ENCODE measurements at regions not wholly inside any gene's neighbourhood (a gene's known extent, or its start where the extent isn't known, plus 50 kb on each side); places are given as distances from the start of the nearest gene placed in this dataset.

DNA sequence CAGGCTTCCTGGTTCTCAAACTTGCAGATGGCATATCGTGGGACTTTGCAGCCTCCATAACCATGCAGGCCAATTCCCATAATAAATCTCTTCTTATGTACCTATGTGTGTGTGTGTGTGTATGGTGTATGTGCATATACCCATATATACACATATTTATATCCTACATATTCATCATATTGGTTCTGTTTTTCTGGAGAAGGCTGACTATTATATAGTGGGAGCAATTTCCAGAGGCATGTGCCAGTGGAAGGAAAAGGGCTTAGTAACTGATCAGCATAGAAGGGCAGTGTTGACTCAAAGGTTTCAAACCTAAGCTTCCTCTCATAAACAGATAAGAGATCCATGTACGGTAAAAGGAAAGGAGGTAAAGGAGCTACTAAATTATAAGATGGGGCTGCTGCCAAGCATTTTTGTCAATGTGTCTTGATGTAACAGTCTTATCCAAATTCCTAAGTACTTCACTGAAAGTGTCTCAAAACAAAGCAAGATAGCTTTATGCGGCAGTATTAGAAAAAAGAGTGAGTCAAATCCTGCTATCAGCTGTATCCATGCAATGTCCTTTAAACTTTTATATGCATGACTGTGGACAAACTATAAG is 432.1 kb downstream of the TBC1D4 start:
- Histone ChIP-seq H3K4me1 (ENCODE audit: control insufficient read depth in 2 of 2, insufficient read depth in 2 of 2, low read length in 2 of 2) (no peaks in the 10 kb centered on the region), H3K27me3 (ENCODE audit: control insufficient read depth in 2 of 2, insufficient read depth in 1 of 2, low read length in 1 of 2) (no peaks in the 10 kb centered on the region), H3K9me3 (ENCODE audit: control insufficient read depth in 2 of 2, insufficient read depth in 1 of 2, low read length in 1 of 2) (no peaks in the 10 kb centered on the region), H3K36me3 (ENCODE audit: control insufficient read depth in 2 of 2, insufficient read depth in 2 of 2, low read length in 1 of 2) (no peaks in the 10 kb centered on the region), H3K27ac (ENCODE audit: low read depth in 1 of 2, low read length in 1 of 2) (no peak overlapping the region), H3K4me3 (ENCODE audit: low read length in 2 of 2) (no peak overlapping the region)
- 90% methylated on average over 3 of the region's 3 CpGs for WGBS
- no peak for DNase-seq (ENCODE audit: low read depth in 6 of 9, low spot score in 9 of 9)

DNA sequence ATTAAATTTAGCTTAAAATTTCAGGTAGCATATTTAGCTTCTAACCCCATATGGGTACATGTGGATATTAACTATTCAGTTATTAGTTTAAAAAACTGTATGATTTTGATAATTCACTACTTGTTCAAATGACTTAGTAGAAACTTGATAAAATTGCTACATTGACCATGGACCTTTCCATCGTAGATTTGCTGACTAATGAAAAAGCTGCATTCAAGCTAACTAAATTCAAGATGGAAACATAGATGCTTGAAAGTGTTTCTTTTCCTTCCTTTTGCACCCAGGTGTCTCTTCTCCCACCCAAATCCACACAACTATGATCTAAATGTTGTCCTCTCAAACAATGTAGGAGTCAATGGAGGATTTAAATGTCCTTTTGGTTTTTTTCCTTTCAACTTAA is 439.2 kb downstream of the TBC1D4 start:
- DNase-seq (ENCODE audit: low read depth in 6 of 9, low spot score in 9 of 9), result no peak
- Histone ChIP-seq H3K4me3 (ENCODE audit: low read length in 2 of 2) (no peak overlapping the region), H3K4me1 (ENCODE audit: control insufficient read depth in 2 of 2, insufficient read depth in 2 of 2, low read length in 2 of 2) (no peaks in the 10 kb centered on the region), H3K27me3 (ENCODE audit: control insufficient read depth in 2 of 2, insufficient read depth in 1 of 2, low read length in 1 of 2) (no peaks in the 10 kb centered on the region), H3K9me3 (ENCODE audit: control insufficient read depth in 2 of 2, insufficient read depth in 1 of 2, low read length in 1 of 2) (no peaks in the 10 kb centered on the region), H3K36me3 (ENCODE audit: control insufficient read depth in 2 of 2, insufficient read depth in 2 of 2, low read length in 1 of 2) (no peaks in the 10 kb centered on the region), H3K27ac (ENCODE audit: low read depth in 1 of 2, low read length in 1 of 2) (no peak overlapping the region)
- 96% methylated on average over 1 of the region's 1 CpG for WGBS

DNA sequence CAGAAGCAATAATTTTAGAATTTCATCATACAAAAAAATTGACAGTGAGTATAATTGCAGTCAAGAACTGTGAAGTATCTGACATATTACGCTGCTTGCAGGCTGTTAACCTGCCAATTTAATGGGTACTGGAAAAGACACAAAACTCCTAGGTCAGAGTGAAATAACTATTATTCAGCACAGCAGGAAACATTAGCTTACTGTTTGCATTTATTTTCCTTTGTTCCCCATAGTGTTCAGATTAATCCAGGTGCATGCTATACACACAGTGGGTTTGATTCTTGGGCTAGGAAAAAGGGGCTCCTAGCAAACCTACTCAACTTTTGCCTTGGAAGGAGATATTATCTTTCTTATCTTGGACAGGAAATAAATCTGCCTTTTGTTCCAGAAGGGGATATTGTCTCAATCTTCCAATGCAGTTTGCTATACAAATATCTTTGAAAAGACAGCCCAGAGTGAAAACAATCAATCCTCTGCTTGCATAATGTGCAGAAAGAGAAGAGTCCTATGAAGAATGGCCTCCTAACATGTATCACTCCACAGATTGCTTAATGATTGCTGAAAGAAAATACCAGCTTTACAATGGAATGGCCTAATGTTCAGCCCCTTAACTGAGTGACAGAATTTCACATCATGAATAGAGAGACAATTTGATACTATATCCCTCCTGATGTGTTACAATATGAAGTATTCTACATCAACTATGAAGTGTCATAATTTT is 443.4 kb downstream of the TBC1D4 start:
- H3K27me3 ChIP-seq (ENCODE audit: control insufficient read depth in 2 of 2, insufficient read depth in 1 of 2, low read length in 1 of 2), result no peaks in the 10 kb centered on the region
- no peak overlapping the region for H3K27ac ChIP-seq (ENCODE audit: low read depth in 1 of 2, low read length in 1 of 2)
- 93% methylated on average over 1 of the region's 1 CpG for WGBS
- H3K9me3 ChIP-seq (ENCODE audit: control insufficient read depth in 2 of 2, insufficient read depth in 1 of 2, low read length in 1 of 2), result peaks cover 0 to 4% of the 10 kb centered on the region in 2 donors
- H3K4me3 ChIP-seq (ENCODE audit: low read length in 2 of 2), result no peak overlapping the region
- no peaks in the 10 kb centered on the region for H3K4me1 ChIP-seq (ENCODE audit: control insufficient read depth in 2 of 2, insufficient read depth in 2 of 2, low read length in 2 of 2)
- H3K36me3 ChIP-seq (ENCODE audit: control insufficient read depth in 2 of 2, insufficient read depth in 2 of 2, low read length in 1 of 2), result no peaks in the 10 kb centered on the region
- DNase-seq (ENCODE audit: low read depth in 6 of 9, low spot score in 9 of 9), result no peak

DNA sequence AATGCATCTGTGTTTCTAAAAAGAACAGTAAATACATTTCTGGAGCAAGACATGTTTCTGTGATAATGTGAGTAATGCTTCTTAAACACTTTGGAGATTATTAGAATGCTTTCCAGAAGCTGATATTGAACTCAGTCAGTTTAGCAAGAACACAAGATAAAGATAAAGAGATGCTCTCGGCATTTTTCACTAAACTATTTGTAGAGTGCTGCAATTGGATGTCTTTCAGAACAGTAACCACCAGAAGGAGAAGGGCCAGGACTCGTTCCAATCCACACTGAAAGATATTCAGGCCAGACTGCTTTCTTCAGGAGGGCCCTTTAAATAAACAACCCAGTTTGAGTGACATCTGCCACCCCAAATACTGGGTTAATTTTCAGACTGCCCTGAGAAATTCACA is 456.0 kb downstream of the TBC1D4 start:
- Histone ChIP-seq H3K4me1 (ENCODE audit: control insufficient read depth in 2 of 2, insufficient read depth in 2 of 2, low read length in 2 of 2) (no peaks in the 10 kb centered on the region), H3K9me3 (ENCODE audit: control insufficient read depth in 2 of 2, insufficient read depth in 1 of 2, low read length in 1 of 2) (peaks cover 0 to 6% of the 10 kb centered on the region in 2 donors), H3K27ac (ENCODE audit: low read depth in 1 of 2, low read length in 1 of 2) (no peak overlapping the region), H3K4me3 (ENCODE audit: low read length in 2 of 2) (no peak overlapping the region), H3K36me3 (ENCODE audit: control insufficient read depth in 2 of 2, insufficient read depth in 2 of 2, low read length in 1 of 2) (no peaks in the 10 kb centered on the region), H3K27me3 (ENCODE audit: control insufficient read depth in 2 of 2, insufficient read depth in 1 of 2, low read length in 1 of 2) (no peaks in the 10 kb centered on the region)
- 71% methylated on average over 2 of the region's 2 CpGs for WGBS
- no peak for DNase-seq (ENCODE audit: low read depth in 6 of 9, low spot score in 9 of 9)

DNA sequence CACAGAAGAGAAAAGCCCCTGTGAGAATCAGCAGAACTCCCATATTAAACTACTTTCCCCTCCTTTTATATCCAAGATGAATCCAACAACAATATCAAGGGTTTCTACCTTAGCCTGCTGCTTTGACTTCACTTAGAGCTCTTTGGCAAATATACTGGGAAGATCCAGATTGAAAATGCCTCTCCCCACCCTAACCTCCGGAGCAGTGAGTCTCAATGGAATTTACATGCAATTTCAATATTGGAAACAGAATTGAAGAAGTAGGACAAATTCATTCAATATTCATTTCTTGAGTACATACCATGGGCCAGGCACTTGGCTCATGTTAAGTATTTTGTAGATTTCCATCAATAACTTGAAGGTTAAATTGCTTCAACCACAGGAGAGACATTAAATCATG is 457.4 kb downstream of the TBC1D4 start:
- no peaks in the 10 kb centered on the region for H3K27me3 ChIP-seq (ENCODE audit: control insufficient read depth in 2 of 2, insufficient read depth in 1 of 2, low read length in 1 of 2)
- no peak for DNase-seq (ENCODE audit: low read depth in 6 of 9, low spot score in 9 of 9)

DNA sequence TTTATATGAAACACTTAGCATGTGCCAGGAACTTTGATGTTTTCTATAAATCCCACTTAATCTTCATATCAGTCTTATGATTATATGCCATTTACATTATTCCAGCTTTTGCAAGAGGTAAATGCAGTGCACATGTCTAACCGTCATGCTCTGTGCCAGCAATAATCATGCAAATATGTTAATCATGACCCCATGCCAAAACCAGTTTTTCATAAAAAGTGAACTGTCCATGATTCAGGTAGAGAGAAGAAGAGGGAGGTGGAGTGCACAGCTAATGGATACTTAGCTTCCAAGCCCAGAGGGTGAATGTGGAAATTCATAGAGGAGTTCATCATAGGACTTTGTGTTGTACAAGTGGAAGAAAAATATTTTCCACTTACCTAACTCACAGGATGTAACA is 458.4 kb downstream of the TBC1D4 start:
- Histone ChIP-seq H3K27ac (ENCODE audit: low read depth in 1 of 2, low read length in 1 of 2) (no peak overlapping the region), H3K36me3 (ENCODE audit: control insufficient read depth in 2 of 2, insufficient read depth in 2 of 2, low read length in 1 of 2) (no peaks in the 10 kb centered on the region), H3K4me1 (ENCODE audit: control insufficient read depth in 2 of 2, insufficient read depth in 2 of 2, low read length in 2 of 2) (no peaks in the 10 kb centered on the region), H3K4me3 (ENCODE audit: low read length in 2 of 2) (no peak overlapping the region), H3K27me3 (ENCODE audit: control insufficient read depth in 2 of 2, insufficient read depth in 1 of 2, low read length in 1 of 2) (no peaks in the 10 kb centered on the region), H3K9me3 (ENCODE audit: control insufficient read depth in 2 of 2, insufficient read depth in 1 of 2, low read length in 1 of 2) (no peaks in the 10 kb centered on the region)
- WGBS, result 94% methylated on average over 1 of the region's 1 CpG
- no peak for DNase-seq (ENCODE audit: low read depth in 6 of 9, low spot score in 9 of 9)

More for the DNA sequence above, 457.4 kb downstream of the TBC1D4 start:
- Histone ChIP-seq H3K36me3 (ENCODE audit: control insufficient read depth in 2 of 2, insufficient read depth in 2 of 2, low read length in 1 of 2) (no peaks in the 10 kb centered on the region), H3K9me3 (ENCODE audit: control insufficient read depth in 2 of 2, insufficient read depth in 1 of 2, low read length in 1 of 2) (peaks cover 0 to 6% of the 10 kb centered on the region in 2 donors), H3K27ac (ENCODE audit: low read depth in 1 of 2, low read length in 1 of 2) (no peak overlapping the region), H3K4me1 (ENCODE audit: control insufficient read depth in 2 of 2, insufficient read depth in 2 of 2, low read length in 2 of 2) (no peaks in the 10 kb centered on the region), H3K4me3 (ENCODE audit: low read length in 2 of 2) (no peak overlapping the region)
- 94% methylated on average over 1 of the region's 1 CpG for WGBS

DNA sequence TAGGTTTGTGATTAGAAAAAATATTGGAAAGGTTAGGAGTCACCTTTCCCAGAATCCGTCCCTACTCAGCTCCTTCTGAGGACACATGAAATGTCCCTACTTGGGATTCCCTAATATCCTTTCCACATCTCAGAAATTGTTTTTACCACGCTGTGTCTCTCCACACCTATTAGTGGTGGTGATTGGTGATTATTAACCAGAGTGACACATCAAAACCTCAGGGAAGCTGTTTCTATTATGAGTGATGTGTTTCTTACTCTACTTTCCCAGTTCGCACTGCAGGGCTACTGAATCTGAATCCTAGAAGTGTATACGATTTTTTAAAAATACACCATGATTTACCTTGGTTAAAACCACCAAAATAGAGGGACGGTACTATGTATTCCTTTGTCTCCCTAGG is 460.8 kb downstream of the TBC1D4 start:
- H3K36me3 ChIP-seq (ENCODE audit: control insufficient read depth in 2 of 2, insufficient read depth in 2 of 2, low read length in 1 of 2), result no peaks in the 10 kb centered on the region

DNA sequence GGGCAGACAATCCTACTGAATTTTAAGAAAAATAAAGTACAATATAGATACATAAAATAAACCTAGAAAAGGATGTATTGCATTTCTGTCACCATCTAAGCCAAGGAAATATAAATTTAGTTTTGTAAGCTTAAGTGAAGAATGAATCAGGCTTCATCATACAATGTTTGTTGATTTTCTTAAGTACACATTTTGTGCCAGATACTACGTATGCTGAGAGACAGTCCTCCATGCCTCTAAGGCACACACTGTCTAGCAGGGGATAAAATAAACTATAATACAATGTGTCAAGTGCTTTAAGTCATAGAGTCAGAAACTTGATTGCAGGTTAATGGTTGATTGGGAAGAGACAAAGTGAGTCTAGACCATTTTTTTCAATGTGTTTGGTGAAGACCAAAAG is 465.7 kb downstream of the TBC1D4 start:
- 95% methylated on average over 1 of the region's 1 CpG for WGBS
- Histone ChIP-seq H3K36me3 (ENCODE audit: control insufficient read depth in 2 of 2, insufficient read depth in 2 of 2, low read length in 1 of 2) (no peaks in the 10 kb centered on the region), H3K27me3 (ENCODE audit: control insufficient read depth in 2 of 2, insufficient read depth in 1 of 2, low read length in 1 of 2) (no peaks in the 10 kb centered on the region), H3K27ac (ENCODE audit: low read depth in 1 of 2, low read length in 1 of 2) (no peak overlapping the region), H3K4me1 (ENCODE audit: control insufficient read depth in 2 of 2, insufficient read depth in 2 of 2, low read length in 2 of 2) (no peaks in the 10 kb centered on the region), H3K4me3 (ENCODE audit: low read length in 2 of 2) (no peak overlapping the region), H3K9me3 (ENCODE audit: control insufficient read depth in 2 of 2, insufficient read depth in 1 of 2, low read length in 1 of 2) (no peaks in the 10 kb centered on the region)
- DNase-seq (ENCODE audit: low read depth in 6 of 9, low spot score in 9 of 9), result no peak

More for the DNA sequence above, 460.8 kb downstream of the TBC1D4 start:
- WGBS, result 88% methylated on average over 5 of the region's 5 CpGs
- H3K27ac ChIP-seq (ENCODE audit: low read depth in 1 of 2, low read length in 1 of 2), result no peak overlapping the region
- no peaks in the 10 kb centered on the region for H3K27me3 ChIP-seq (ENCODE audit: control insufficient read depth in 2 of 2, insufficient read depth in 1 of 2, low read length in 1 of 2)
- H3K4me3 ChIP-seq (ENCODE audit: low read length in 2 of 2), result no peak overlapping the region
- DNase-seq (ENCODE audit: low read depth in 6 of 9, low spot score in 9 of 9), result no peak
- no peaks in the 10 kb centered on the region for H3K4me1 ChIP-seq (ENCODE audit: control insufficient read depth in 2 of 2, insufficient read depth in 2 of 2, low read length in 2 of 2)
- no peaks in the 10 kb centered on the region for H3K9me3 ChIP-seq (ENCODE audit: control insufficient read depth in 2 of 2, insufficient read depth in 1 of 2, low read length in 1 of 2)

DNA sequence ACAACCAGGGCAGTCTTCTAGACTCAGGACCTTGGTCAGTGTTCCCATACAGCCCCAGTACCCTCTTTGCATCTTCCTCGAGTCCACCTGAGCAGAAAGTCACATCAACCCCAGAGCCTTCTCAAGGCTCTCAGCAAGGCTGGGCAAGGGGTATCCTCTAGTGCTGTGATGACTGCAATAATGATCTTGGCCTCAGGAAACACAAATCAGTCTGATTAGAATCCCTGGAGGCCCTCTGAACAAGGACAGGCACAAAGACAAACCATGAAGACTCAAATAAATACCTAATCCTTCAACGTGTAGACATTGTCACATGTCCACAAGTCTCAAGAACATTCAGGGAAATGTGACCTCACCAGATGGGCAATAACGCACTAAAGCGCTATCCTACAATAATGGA is 468.2 kb downstream of the TBC1D4 start:
- no peaks in the 10 kb centered on the region for H3K27me3 ChIP-seq (ENCODE audit: control insufficient read depth in 2 of 2, insufficient read depth in 1 of 2, low read length in 1 of 2)
- WGBS, result 89% methylated on average over 4 of the region's 4 CpGs
- DNase-seq (ENCODE audit: low read depth in 6 of 9, low spot score in 9 of 9), result no peak
- H3K9me3 ChIP-seq (ENCODE audit: control insufficient read depth in 2 of 2, insufficient read depth in 1 of 2, low read length in 1 of 2), result no peaks in the 10 kb centered on the region
- H3K4me1 ChIP-seq (ENCODE audit: control insufficient read depth in 2 of 2, insufficient read depth in 2 of 2, low read length in 2 of 2), result no peaks in the 10 kb centered on the region
- H3K36me3 ChIP-seq (ENCODE audit: control insufficient read depth in 2 of 2, insufficient read depth in 2 of 2, low read length in 1 of 2), result no peaks in the 10 kb centered on the region
- H3K4me3 ChIP-seq (ENCODE audit: low read length in 2 of 2), result no peak overlapping the region
- no peak overlapping the region for H3K27ac ChIP-seq (ENCODE audit: low read depth in 1 of 2, low read length in 1 of 2)

Data from thymus (tissue), 11 donors.